ENCODE measurements at regions not wholly inside any gene's neighbourhood (a gene's known extent, or its start where the extent isn't known, plus 50 kb on each side); places are given as distances from the start of the nearest gene placed in this dataset.
"Not testable (repeated sequence)": the region's sequence is repeated elsewhere in the genome, so short reads cannot be mapped to it uniquely, and the experiment has no call there.

DNA sequence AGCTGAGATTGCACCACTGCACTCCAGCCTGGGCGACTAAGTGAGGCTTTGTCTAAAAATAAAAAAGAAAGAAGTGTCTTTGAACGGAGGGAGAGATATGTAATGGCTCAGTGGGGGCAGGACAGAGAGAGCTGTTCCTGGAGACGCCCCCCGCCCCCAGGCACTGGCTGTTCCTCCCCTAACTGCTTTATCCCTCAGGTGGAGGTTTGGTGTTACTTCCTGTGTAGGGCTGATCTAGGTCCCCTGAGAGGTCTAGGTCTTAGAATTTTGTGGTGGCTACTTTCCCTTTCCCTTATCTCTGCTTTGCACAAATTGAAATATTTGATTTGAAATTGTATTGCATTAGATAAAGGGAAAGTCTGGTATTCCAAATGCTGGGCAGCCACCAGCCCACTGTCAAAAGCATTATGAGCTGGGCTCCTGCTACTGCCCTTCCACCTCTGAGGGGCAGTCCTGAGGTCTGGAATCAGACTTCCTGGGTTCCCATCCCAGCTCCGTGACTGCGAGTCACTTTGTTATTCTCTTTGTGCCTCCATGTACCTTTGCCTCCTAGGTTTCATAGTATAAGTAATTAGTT lies 134.8 kb upstream of the KIF26B start:
- no peak for DNase-seq

DNA sequence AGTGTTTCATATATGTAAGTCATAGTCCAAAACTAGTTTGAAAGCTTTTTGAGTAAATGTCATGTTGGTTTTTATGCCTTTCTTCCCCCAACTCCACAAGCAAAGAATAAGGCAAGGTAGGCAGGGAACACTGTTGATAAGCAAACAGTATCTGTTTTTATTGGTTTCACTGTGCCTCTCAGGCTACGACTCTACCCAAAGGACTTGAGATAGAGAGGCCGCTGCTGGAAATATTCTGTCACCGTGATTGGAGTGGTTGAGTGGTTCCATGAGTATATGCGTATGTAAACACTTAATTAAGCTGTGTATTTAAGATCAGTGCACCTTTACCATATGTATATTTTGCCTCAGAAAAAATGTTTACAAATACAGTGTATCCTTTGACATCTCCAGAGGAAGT lies 138.1 kb upstream of the KIF26B start:
- peak; percentile 32 for DNase-seq

- DNase-seq = no peak
Measured at GRCh38 chr1:245015031-245015430, 139.8 kb upstream of the KIF26B start.

GRCh38 chr1:245014247-245015029 lies 140.3 kb upstream of the KIF26B start:
- DNase-seq = no peak

- DNase-seq = no peak
Measured at GRCh38 chr1:245010018-245010614, 144.7 kb upstream of the KIF26B start.

DNA sequence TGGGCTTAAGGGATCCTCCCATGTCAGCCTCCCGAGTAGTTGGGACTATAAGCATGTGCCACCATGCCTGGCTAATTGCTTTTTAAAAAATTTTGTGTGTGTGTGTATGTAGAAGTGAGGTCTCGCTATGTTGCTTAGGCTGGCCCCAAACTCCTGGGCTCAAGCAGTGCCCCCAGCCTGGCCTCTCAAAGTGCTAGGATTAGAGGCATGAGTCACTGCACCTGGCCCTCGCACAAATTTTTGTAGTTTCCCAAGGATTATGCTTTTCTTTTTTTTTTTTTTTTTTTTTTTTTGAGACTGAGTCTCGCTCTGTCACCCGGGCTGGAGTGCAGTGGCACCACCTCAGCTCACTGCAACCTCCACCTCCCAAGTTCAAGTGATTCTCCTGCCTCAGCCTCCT lies 144.4 kb upstream of the HNRNPU start:
- no peak for DNase-seq

- DNase-seq = no peak
Measured at GRCh38 chr1:245007852-245008251, 143.5 kb upstream of the HNRNPU start.

DNA sequence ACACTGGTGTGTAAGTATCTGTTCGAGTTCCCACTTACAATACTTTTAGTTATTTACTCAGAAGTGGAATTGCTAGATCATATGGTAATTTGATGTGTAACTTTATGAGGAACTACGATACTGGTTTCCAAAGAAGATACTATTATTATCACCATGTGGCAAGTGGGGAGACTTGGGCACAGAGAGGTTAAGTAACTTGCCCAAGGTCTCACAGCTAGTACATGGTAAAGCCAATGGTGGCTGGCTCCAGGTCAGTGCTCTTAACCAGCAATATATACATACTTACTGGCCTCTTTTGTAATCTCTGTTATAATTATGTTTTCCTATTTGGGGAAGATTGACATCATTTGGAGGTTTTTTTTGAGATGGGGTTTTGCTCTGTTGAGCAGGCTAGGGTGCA lies 138.9 kb upstream of the HNRNPU start:
- no peak for DNase-seq

- no peak for DNase-seq
Measured at GRCh38 chr1:245001252-245001651, 136.9 kb upstream of the HNRNPU start.

- DNase-seq = no peak
Measured at GRCh38 chr1:245000872-245001188, 136.5 kb upstream of the HNRNPU start.

- DNase-seq = not testable (repeated sequence)
Measured at GRCh38 chr1:244999644-245000043, 135.3 kb upstream of the HNRNPU start.

GRCh38 chr1:244998717-244999346 lies 134.5 kb upstream of the HNRNPU start:
- no peak for DNase-seq

DNA sequence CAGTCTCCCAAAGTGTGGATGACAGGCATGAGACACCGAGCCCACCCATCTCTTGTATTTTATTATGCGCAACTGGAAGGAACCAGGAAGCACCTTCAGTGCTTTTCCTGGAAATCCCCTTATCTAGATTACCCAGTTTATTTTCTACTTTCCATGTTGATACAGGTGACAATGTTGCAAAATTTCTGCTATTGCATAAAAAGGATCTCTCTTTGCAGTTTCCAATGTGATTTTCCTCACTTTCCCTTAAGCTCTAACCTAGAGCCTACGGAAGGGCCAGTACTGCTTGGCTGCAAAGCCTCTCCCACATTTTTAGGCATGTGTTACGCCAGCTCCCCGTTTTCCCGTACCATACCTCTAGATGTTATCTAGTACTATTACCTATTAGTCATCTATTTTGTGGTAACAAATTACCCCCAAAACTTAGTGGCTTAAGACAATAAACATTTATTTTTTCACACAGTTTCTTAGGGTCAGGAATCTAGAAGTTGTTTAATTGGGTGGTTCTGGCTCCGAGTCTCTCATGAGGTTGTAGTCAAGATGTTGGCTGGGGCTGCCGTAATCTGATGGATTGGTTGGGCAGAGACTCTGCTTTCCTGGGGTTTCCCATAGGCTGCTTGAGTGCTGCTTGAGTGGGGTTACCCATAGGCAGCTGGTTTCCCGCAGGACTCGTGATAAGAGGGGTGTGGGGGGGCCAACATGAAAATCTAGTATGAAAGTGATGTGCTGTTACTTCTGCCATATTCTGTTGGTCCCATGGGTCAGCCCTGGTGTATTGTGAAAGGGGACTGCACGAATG lies 131.5 kb upstream of the HNRNPU start:
- DNase-seq = no peak

DNA sequence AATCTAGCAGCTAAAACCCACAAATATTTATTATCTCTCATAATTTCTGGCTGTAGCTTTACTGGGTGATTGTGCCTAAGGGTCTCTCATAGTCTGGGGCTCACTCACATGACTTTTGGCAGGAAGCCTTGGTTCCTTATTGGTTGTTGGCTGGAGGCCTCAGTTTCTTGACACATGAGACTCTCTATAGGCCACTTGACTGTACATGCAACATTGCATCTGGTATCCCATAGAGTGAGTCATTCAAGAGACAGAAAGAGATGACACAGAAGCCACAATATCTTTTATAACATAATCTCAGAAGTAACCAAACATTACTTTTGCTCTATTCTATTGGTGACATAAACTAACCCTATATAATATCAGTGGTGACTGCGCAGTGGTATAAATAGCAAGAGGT lies 128.5 kb upstream of the HNRNPU start:
- DNase-seq = no peak

- no peak for DNase-seq
Measured at GRCh38 chr1:244989813-244990212, 125.5 kb upstream of the HNRNPU start.

- DNase-seq = no peak
Measured at GRCh38 chr1:244988521-244988920, 124.2 kb upstream of the HNRNPU start.

GRCh38 chr1:244980605-244981004 lies 116.3 kb upstream of the HNRNPU start:
- no peak for DNase-seq

GRCh38 chr1:244974550-244974949 lies 110.2 kb upstream of the HNRNPU start:
- DNase-seq = no peak

GRCh38 chr1:244974106-244974505 lies 109.8 kb upstream of the HNRNPU start:
- no peak for DNase-seq

DNA sequence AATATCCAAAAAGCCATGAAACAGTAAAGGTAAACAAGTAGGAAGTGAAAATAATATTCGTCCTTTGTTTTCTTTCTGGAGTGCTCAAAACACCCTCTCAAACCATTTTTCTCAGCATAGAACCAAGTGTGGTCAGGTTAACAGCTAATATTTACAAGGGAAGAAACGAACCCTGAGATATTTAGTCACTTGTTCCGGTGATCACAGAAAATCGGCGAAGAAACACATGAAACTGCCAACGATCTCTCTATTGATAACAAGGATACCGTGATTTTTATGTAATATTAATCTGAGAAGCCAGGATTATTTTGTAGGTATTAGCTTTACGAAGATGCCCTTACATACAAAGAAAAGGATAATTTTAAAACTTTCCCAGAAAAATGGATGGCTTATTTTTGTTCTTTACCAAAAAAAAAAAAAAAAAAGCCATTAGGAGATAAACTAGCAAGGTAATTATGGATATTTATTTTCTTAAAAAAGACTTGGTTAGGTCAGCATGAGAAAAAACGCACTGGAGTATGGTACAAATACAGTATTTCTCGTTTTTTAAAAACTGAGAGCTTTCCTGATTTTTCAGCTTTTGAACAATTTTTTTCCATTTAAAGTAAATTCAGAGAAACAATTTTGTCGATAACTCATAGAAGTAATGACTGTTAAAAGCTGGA lies 107.3 kb upstream of the HNRNPU start:
- no peak for DNase-seq

DNA sequence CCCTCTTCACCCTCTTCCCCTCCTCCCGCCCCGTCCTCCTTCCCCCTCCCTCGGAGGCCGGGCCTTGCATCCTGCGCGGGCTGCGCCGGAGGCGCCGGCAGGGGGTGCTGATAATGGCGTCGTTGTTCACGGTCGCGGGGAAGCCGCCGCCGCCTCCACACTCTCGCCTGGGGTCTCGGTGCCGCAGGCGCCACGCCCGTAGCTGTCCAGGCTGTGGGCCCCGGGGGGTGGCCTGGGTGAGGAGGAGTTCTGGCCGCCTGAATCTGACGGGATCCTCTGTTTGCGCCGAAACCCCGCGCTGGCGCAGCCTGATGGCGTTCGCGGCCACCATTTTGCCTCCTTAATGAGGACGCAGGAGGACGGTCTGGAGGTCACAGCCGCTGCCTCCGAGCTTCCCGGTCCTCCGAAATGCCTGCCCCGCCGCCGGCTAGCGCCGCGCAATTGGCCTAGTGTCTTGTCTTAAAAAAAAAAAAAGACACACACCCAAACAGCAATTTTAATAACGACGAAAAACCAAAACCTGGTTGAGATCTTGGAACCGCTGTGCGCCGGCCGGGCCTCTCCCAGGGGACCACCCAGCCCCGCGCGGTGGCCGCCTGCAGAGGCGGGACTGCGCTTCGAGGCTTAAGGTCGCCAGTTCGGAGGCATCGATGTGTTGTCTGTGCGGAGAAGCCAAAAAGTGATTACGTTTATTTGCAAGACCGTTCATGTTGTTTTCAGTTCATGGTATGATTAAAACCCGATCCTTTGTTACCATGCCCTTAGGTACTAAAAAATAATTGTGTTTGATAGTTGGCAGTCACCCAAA lies 106.6 kb upstream of the HNRNPU start:
- DNase-seq = peak; percentile 72

DNA sequence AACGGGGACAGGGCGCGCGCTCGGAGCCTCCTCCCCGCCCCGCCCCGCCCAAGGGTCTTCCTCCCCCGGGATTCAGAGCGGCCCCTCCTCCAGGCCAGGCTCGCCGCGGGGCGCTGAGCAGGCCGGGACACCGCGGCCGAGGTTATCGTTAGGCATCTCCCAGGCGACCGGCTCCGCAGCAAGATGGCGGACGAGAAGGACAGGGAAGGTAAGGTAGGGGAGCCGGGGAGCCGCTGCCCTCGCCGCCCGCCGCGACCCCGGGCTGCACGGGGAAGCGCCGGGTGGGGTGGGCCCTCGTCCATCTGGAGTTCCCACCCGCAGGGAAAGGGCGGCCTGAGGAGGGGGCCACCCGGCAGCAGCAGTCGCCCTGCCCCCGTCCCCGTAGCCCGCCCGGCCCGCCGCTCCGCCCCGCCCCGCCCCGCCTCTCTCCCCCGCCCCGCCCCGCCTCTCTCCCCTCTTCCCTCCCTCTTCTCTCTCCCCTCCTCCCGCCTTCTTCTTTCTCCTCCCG lies 105.9 kb upstream of the HNRNPU start:
- DNase-seq = peak; percentile 72

Measured in NCI-H748 treated with DMSO at 0.1 percent for 48 hours (cell line).